HepG2 (cell line): ENCODE measurements at regions not wholly inside any gene's neighbourhood (a gene's known extent, or its start where the extent isn't known, plus 50 kb on each side); places are given as distances from the start of the nearest gene placed in this dataset.

Source experiments
- ATAC-seq: fragments of 200-7000 bp; cut with Tn5 transposase; 3 replicates; pipeline ENCODE4 v1.9.1; 2020; ENCODE audit warnings: mild to moderate bottlenecking, moderate library complexity
- BruUV-seq: library from RNA; stranded (reverse); fragments of 400-500 nt; replicated peaks from 2 replicates; lab custom pipeline; 2021; lab: Mats Ljungman, UMichigan
- CTCF ChIA-PET: fragments of 300-600 bp; formaldehyde crosslinking; extraction: SDS; loops from one replicate; lab custom pipeline; 2021; ENCODE audit warnings: low total read pairs, inconsistent platforms, low intra/inter-chr PET ratio; lab: Yijun Ruan, JAX
- POLR2A ChIA-PET: fragments of 350-600 bp; sonication (Branson Sonifier 250); formaldehyde crosslinking; loops from one replicate; lab custom pipeline; 2020; ENCODE audit warnings: antibody characterized with exemption, inconsistent platforms; lab: Yijun Ruan, JAX
- DNase-seq: peaks from one replicate; pipeline ENCODE4 v3.0.0-alpha.2; 2015; ENCODE audit warnings: low spot score
- FAIRE-seq: peaks from 3 replicates; lab custom pipeline; 2011; peaks lifted over from hg19 to GRCh38; lab: Jason Lieb, UNC
- H2AFZ ChIP-seq: one replicate; pipeline ENCODE4 v1.6.1; 2011; ENCODE audit warnings: low read length, inconsistent platforms
- H3K27ac ChIP-seq: fragments of 300-600 bp; 3 replicates; pipeline ENCODE4 v1.8.0; 2011; ENCODE audit warnings: mixed run types, mild to moderate bottlenecking, mixed read lengths, low read length, inconsistent platforms; ENCODE audit not compliant: insufficient read depth; ENCODE audit errors: extremely low read length
- H3K27me3 ChIP-seq, 2 experiments: fragments of 200-600 bp in 1 of 2; 2 replicates in 1 of 2; 3 replicates in 1 of 2; pipeline versions ENCODE4 v1.6.0 to v1.8.0; 2011; ENCODE audit warnings: low read length in 2 of 2, mild to moderate bottlenecking in 2 of 2, moderate library complexity in 2 of 2, inconsistent platforms in 1 of 2; ENCODE audit not compliant: insufficient read depth in 2 of 2, control insufficient read depth in 1 of 2
- H3K36me3 ChIP-seq, 2 experiments: fragments of 200-600 bp in 1 of 2; replicated peaks in 1 of 2; 2 replicates in 1 of 2; 3 replicates in 1 of 2; pipeline versions ENCODE4 v1.5.1 to v1.8.0; 2011; ENCODE audit warnings: low read length in 2 of 2, inconsistent platforms in 1 of 2; ENCODE audit not compliant: insufficient read depth in 2 of 2, control insufficient read depth in 1 of 2
- H3K4me1 ChIP-seq: 2 replicates; pipeline ENCODE4 v1.5.1; 2012; ENCODE audit warnings: low read length, inconsistent platforms; ENCODE audit not compliant: insufficient read depth
- H3K4me2 ChIP-seq: 2 replicates; pipeline ENCODE4 v1.6.0; 2011; ENCODE audit warnings: low read depth, low read length, inconsistent platforms
- H3K4me3 ChIP-seq, 3 experiments: fragments of 200-600 bp in 1 of 3; sonication (generic), shearing (Covaris generic) in 1 of 3; replicated peaks in 1 of 3; 2 replicates each; pipeline ENCODE4 v1.5.1; 2011 to 2016; ENCODE audit warnings: low read length in 3 of 3, inconsistent platforms in 2 of 3, low read depth in 2 of 3, mild to moderate bottlenecking in 2 of 3, control low read depth in 1 of 3, mixed read lengths in 1 of 3; ENCODE audit not compliant: insufficient read depth in 1 of 3
- H3K79me2 ChIP-seq: one replicate; pipeline ENCODE4 v1.6.1; 2011; ENCODE audit warnings: low read length, inconsistent platforms; ENCODE audit not compliant: insufficient read depth
- H3K9ac ChIP-seq: 2 replicates; pipeline ENCODE4 v1.6.0; 2011; ENCODE audit warnings: mild to moderate bottlenecking, low read depth, low read length, inconsistent platforms; ENCODE audit not compliant: insufficient read depth
- H3K9me3 ChIP-seq: 2 replicates; pipeline ENCODE4 v1.5.1; 2012; ENCODE audit warnings: mild to moderate bottlenecking, low read length
- H4K20me1 ChIP-seq: 2 replicates; pipeline ENCODE4 v1.6.0; 2011; ENCODE audit warnings: inconsistent platforms, mild to moderate bottlenecking, low read length, moderate library complexity; ENCODE audit not compliant: insufficient read depth
- CEBPZ ChIP-seq: IDR thresholded peaks from 2 replicates; pipeline ENCODE4 v1.6.1; 2012; ENCODE audit warnings: low read length, improper control_type of control experiment
- TBL1XR1 ChIP-seq: fragments of 150-350 bp; IDR thresholded peaks from 2 replicates; pipeline ENCODE4 v1.6.1; 2014; ENCODE audit warnings: borderline replicate concordance, low read length; ENCODE audit not compliant: partially characterized antibody
- ZFP1 ChIP-seq: IDR thresholded peaks from 2 replicates; pipeline ENCODE4 v1.6.1; 2016
- ZNF207 ChIP-seq: fragments of 450-650 bp; IDR thresholded peaks from 2 replicates; pipeline ENCODE4 v1.6.1; 2016; ENCODE audit warnings: antibody characterized with exemption, borderline replicate concordance
- ZSCAN30 ChIP-seq: sonication (generic); formaldehyde crosslinking; IDR thresholded peaks from 2 replicates; pipeline ENCODE4 v1.5.0; 2020; ENCODE audit warnings: mild to moderate bottlenecking, missing genetic modification reagents
- WGBS: methylation state at CpG from one replicate; pipeline ENCODE4 v1.1.6; 2017; ENCODE audit warnings: low lambda C conversion rate; 5-methylcytosine and 5-hydroxymethylcytosine counted together
- in situ Hi-C: cut with HindIII; loops from 2 replicates; pipeline ENCODE4 v1.10.0; 2017; ENCODE audit warnings: low pct_unique_long_range_greater_than_20kb; ENCODE audit not compliant: extremely low pct_ligation_motif_present
- intact Hi-C: fragments of 100-400 bp; cut with micrococcal nuclease; formaldehyde crosslinking; loops from one replicate; pipeline ENCODE4 v1.10.0; 2022; ENCODE audit not compliant: unreplicated experiment
- TF ChIP-seq, protein P1 (sequence below): sonication (generic); formaldehyde crosslinking; IDR thresholded peaks from 2 replicates; pipeline ENCODE4 v1.4.0; 2020; ENCODE audit warnings: missing genetic modification reagents

GRCh38 chr18:5669585-5669984, 125.8 kb upstream of the EPB41L3 start:
- H3K36me3 ChIP-seq, result no peaks in the 10 kb centered on the region
- no peaks in the 10 kb centered on the region for H3K4me1 ChIP-seq
- H3K9me3 ChIP-seq, result no peaks in the 10 kb centered on the region
- TF ChIP-seq CEBPZ, result no peak
- TF ChIP-seq ZSCAN30 (CRISPR knock-in tag), result no peak
- no peak for TF ChIP-seq TBL1XR1
- no peak for TF ChIP-seq ZFP1
- TF ChIP-seq ZNF207, result no peak
- TF ChIP-seq, protein P1, sequence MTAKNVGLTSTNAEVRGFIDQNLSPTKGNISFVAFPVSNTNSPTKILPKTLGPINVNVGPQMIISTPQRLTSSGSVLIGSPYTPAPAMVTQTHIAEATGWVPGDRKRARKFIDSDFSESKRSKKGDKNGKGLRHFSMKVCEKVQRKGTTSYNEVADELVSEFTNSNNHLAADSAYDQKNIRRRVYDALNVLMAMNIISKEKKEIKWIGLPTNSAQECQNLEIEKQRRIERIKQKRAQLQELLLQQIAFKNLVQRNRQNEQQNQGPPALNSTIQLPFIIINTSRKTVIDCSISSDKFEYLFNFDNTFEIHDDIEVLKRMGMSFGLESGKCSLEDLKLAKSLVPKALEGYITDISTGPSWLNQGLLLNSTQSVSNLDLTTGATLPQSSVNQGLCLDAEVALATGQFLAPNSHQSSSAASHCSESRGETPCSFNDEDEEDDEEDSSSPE (CRISPR knock-in tag), result no peak
- H3K9ac ChIP-seq, result no peak overlapping the region
- no TSS peak for BruUV-seq
- H3K27me3 ChIP-seq, result no peaks in the 10 kb centered on the region; a peak in 2 of 5 replicates
- ATAC-seq (no peak), FAIRE-seq (no peak), DNase-seq (no peak)
- POLR2A ChIA-PET, result no interaction called here
- H2AFZ ChIP-seq, result no peak overlapping the region
- no peaks in the 10 kb centered on the region for H3K79me2 ChIP-seq
- 3% methylated on average over 2 of the region's 2 CpGs for WGBS
- in situ Hi-C loops, result no loop called here
- H3K4me3 ChIP-seq, result no peak overlapping the region
- intact Hi-C loops, result no loop called here
- CTCF ChIA-PET, result no interaction called here
- no peak overlapping the region for H3K27ac ChIP-seq
- no peak overlapping the region for H3K4me2 ChIP-seq
- no peaks in the 10 kb centered on the region for H4K20me1 ChIP-seq
